ENCODE measurements at regions not wholly inside any gene's neighbourhood (a gene's known extent, or its start where the extent isn't known, plus 50 kb on each side); places are given as distances from the start of the nearest gene placed in this dataset.

- TF ChIP-seq CTCF (IDR thresholded peaks at IDR 0.05) (no peak), POLR2A (IDR thresholded peaks at IDR 0.05) (no peak)
Observed at GRCh38 chr7:47119261-47119865, 462.5 kb downstream of the TNS3 start.
